ENCODE measurements at regions not wholly inside any gene's neighbourhood (a gene's known extent, or its start where the extent isn't known, plus 50 kb on each side); places are given as distances from the start of the nearest gene placed in this dataset.

- Histone ChIP-seq H3K9me2 (replicated peaks; ENCODE audit: insufficient read depth) (no peaks in the 10 kb centered on the region), H3K4me3 (no peak overlapping the region), H3K4me2 (no peak overlapping the region), H2AFZ (no peak overlapping the region), H3K79me2 (no peaks in the 10 kb centered on the region), H3K27ac (no peak overlapping the region), H3K4me1 (ENCODE audit: insufficient read depth) (peaks cover 5% of the 10 kb centered on the region), H4K20me1 (ENCODE audit: insufficient read depth, poor library complexity, severe bottlenecking) (no peaks in the 10 kb centered on the region), H3K9me3 (ENCODE audit: low read depth) (no peaks in the 10 kb centered on the region), H3K27me3 (no peaks in the 10 kb centered on the region), H3K36me3 (replicated peaks; ENCODE audit: insufficient read depth, low read depth) (no peaks in the 10 kb centered on the region)
- DNase-seq (ENCODE audit: low spot score), result peak; percentile 5
- TF ChIP-seq CTCF (IDR thresholded peaks at IDR 0.05; ENCODE audit: poor library complexity) (no peak), EZH2 (IDR thresholded peaks at IDR 0.05; ENCODE audit: borderline replicate concordance) (no peak), EZH2phosphoT487 (IDR thresholded peaks at IDR 0.05; ENCODE audit: low read depth, severe bottlenecking, unreplicated experiment) (no peak)
- WGBS (ENCODE audit: low lambda C conversion rate, missing lambda C conversion rate), result 32% methylated on average over 6 of the region's 6 CpGs
These were observed 1026.6 kb downstream of the TMEM182 start for GRCh38 chr2:103788389-103788788.

GRCh38 chr2:103788951-103789350 lies 1027.1 kb downstream of the TMEM182 start:
- Histone ChIP-seq H4K20me1 (ENCODE audit: insufficient read depth, poor library complexity, severe bottlenecking) (no peaks in the 10 kb centered on the region), H3K36me3 (replicated peaks; ENCODE audit: insufficient read depth, low read depth) (no peaks in the 10 kb centered on the region), H3K9me3 (ENCODE audit: low read depth) (no peaks in the 10 kb centered on the region), H3K4me3 (no peak overlapping the region), H2AFZ (no peak overlapping the region), H3K4me2 (no peak overlapping the region), H3K9me2 (replicated peaks; ENCODE audit: insufficient read depth) (no peaks in the 10 kb centered on the region), H3K4me1 (ENCODE audit: insufficient read depth) (peaks cover 5% of the 10 kb centered on the region), H3K79me2 (no peaks in the 10 kb centered on the region), H3K27ac (no peak overlapping the region), H3K27me3 (no peaks in the 10 kb centered on the region)
- no peak for DNase-seq (ENCODE audit: low spot score)
- 36% methylated on average over 2 of the region's 2 CpGs for WGBS (ENCODE audit: low lambda C conversion rate, missing lambda C conversion rate)
- TF ChIP-seq EZH2phosphoT487 (IDR thresholded peaks at IDR 0.05; ENCODE audit: low read depth, severe bottlenecking, unreplicated experiment) (no peak), EZH2 (IDR thresholded peaks at IDR 0.05; ENCODE audit: borderline replicate concordance) (no peak), CTCF (IDR thresholded peaks at IDR 0.05; ENCODE audit: poor library complexity) (no peak)

GRCh38 chr2:103789381-103790095 lies 1027.7 kb downstream of the TMEM182 start:
- 69% methylated on average over 3 of the region's 3 CpGs for WGBS (ENCODE audit: low lambda C conversion rate, missing lambda C conversion rate)
- DNase-seq (ENCODE audit: low spot score), result peak; percentile 40
- H2AFZ ChIP-seq, result no peak overlapping the region
- H3K27me3 ChIP-seq, result no peaks in the 10 kb centered on the region
- no peak overlapping the region for H3K27ac ChIP-seq
- peaks cover 5% of the 10 kb centered on the region for H3K4me1 ChIP-seq (ENCODE audit: insufficient read depth)
- H3K36me3 ChIP-seq (replicated peaks; ENCODE audit: insufficient read depth, low read depth), result no peaks in the 10 kb centered on the region
- H3K9me3 ChIP-seq (ENCODE audit: low read depth), result no peaks in the 10 kb centered on the region
- H3K9me2 ChIP-seq (replicated peaks; ENCODE audit: insufficient read depth), result no peaks in the 10 kb centered on the region
- H3K4me3 ChIP-seq, result no peak overlapping the region
- no peak overlapping the region for H3K4me2 ChIP-seq
- no peaks in the 10 kb centered on the region for H4K20me1 ChIP-seq (ENCODE audit: insufficient read depth, poor library complexity, severe bottlenecking)
- no peaks in the 10 kb centered on the region for H3K79me2 ChIP-seq
- TF ChIP-seq CTCF (IDR thresholded peaks at IDR 0.05; ENCODE audit: poor library complexity), result no peak
- no peak for TF ChIP-seq EZH2phosphoT487 (IDR thresholded peaks at IDR 0.05; ENCODE audit: low read depth, severe bottlenecking, unreplicated experiment)
- TF ChIP-seq EZH2 (IDR thresholded peaks at IDR 0.05; ENCODE audit: borderline replicate concordance), result no peak
